Stimulated activated naive CD8-positive, alpha-beta T cell treated with anti-CD3 and anti-CD28 coated beads, Interleukin-15, amount 100 ng/mL, for 72 hours (primary cell): ENCODE measurements at regions not wholly inside any gene's neighbourhood (a gene's known extent, or its start where the extent isn't known, plus 50 kb on each side); places are given as distances from the start of the nearest gene placed in this dataset.

Experiments
- ATAC-seq: fragments of 150-1000 bp; cut with Tn5 transposase; 2 replicates; pipeline ENCODE4 v1.10.0; 2021; ENCODE audit warnings: mild to moderate bottlenecking, moderate library complexity
- DNase-seq, 2 donors: peaks; one replicate each; pipeline ENCODE4 v3.0.0; 2021 to 2022
- H3K27ac Mint-ChIP-seq, 2 donors: one replicate each; pipeline ENCODE4 v1.8.0; 2022; ENCODE audit warnings: mild to moderate bottlenecking in 2 of 2, mixed read lengths in 2 of 2, moderate library complexity in 2 of 2
- H3K27me3 Mint-ChIP-seq: one replicate; pipeline ENCODE4 v1.8.0; 2022; ENCODE audit warnings: mixed read lengths
- H3K4me1 Mint-ChIP-seq: one replicate; pipeline ENCODE4 v1.8.0; 2022; ENCODE audit warnings: mild to moderate bottlenecking, mixed read lengths
- H3K4me3 Mint-ChIP-seq, 2 donors: one replicate each; pipeline ENCODE4 v1.8.0; 2022; ENCODE audit warnings: mild to moderate bottlenecking in 2 of 2, mixed read lengths in 2 of 2, moderate library complexity in 1 of 2
- H3K9me3 Mint-ChIP-seq, 2 donors: one replicate each; pipeline ENCODE4 v1.8.0; 2022; ENCODE audit warnings: mixed read lengths in 2 of 2

DNA sequence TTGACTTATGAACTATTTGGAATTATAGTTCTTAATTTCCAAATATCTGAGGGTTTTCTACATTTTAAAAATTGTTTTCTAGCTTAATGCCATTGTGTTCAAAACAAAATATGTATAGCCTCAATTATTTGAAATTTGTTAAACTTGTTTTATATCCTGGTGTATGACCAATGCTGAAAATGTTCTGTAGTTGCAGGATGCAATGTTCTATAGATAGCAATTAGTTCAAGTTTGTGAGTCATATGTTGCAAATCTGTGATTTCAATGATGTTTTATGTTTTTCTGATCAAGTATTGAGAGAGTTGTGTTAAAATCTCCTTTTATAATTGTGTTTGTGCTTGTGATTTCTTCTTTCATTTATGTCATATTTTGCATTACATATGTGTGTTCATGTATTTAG lies 517.5 kb downstream of the ADGRL2 start:
- Mint-ChIP-seq H3K27me3 (no peaks in the 10 kb centered on the region), H3K9me3 (no peaks in the 10 kb centered on the region), H3K27ac (no peak overlapping the region), H3K4me1 (no peaks in the 10 kb centered on the region), H3K4me3 (no peak overlapping the region)
- DNase-seq = no peak
- no peak for ATAC-seq

DNA sequence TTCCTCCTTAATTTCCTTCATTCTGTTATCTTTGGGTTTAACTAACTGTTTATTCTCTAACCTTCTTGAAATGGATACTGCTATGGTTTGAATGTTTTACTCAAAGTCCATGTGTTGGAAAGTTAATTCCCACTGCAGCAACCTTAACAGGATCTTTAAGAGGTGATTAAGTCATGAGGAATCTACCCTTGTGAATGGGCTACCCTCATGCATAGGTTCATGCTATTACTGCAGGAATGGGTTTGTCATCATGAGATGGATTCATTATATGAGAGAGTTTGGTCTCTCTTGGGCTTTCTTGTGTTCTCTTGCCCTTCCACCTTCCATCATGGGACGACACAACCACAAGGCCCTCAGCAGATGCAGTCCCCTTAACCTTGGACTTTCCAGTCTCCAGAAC lies 516.9 kb downstream of the ADGRL2 start:
- no peaks in the 10 kb centered on the region for H3K9me3 Mint-ChIP-seq
- no peak overlapping the region for H3K27ac Mint-ChIP-seq
- DNase-seq (no peak), ATAC-seq (no peak)
- no peaks in the 10 kb centered on the region for H3K4me1 Mint-ChIP-seq
- no peaks in the 10 kb centered on the region for H3K27me3 Mint-ChIP-seq
- no peak overlapping the region for H3K4me3 Mint-ChIP-seq

DNA sequence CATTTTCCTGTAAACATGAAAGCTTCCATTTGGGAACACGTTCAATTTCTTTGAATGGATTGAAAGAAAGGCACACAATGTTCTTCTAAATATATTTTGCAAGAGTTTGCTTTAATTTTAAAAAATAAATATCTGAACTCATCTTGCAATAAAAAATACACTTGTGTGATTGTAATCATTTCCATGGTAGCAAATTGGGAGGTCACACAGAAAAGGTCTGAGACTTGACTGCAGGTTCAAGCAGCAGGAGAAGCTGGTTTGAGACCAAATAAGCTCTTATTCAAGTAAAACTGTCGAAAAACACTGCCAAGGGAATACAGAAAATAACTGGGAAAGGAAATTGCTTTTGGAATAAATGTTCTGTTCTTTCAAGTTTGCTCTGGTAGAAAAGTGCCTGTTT lies 498.9 kb downstream of the ADGRL2 start:
- no peak for ATAC-seq
- Mint-ChIP-seq H3K4me1 (no peaks in the 10 kb centered on the region), H3K27me3 (no peaks in the 10 kb centered on the region), H3K9me3 (no peaks in the 10 kb centered on the region), H3K4me3 (no peak overlapping the region), H3K27ac (no peak overlapping the region)
- DNase-seq = no peak

DNA sequence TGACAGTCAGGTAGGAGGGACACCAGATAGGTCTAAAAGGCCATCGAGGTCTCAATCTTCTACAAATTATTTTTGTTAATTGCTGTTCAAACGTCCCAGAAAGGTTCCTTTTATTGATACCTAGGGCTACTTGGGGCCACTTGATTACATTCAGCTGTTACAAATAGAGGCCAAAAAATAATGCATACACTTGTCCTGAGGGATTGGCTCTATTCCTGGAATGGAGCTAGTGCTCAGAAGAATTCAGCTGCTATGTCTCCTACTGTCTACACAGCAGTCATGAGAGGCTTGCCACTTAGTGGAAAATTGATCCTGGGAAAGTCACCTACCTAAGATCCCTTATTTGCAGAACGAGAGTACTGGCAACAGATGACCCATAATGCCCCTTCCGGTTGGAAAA lies 498.3 kb downstream of the ADGRL2 start:
- ATAC-seq (no peak), DNase-seq (no peak)
- Mint-ChIP-seq H3K4me3 (no peak overlapping the region), H3K9me3 (no peaks in the 10 kb centered on the region), H3K27me3 (no peaks in the 10 kb centered on the region), H3K4me1 (no peaks in the 10 kb centered on the region), H3K27ac (no peak overlapping the region)

DNA sequence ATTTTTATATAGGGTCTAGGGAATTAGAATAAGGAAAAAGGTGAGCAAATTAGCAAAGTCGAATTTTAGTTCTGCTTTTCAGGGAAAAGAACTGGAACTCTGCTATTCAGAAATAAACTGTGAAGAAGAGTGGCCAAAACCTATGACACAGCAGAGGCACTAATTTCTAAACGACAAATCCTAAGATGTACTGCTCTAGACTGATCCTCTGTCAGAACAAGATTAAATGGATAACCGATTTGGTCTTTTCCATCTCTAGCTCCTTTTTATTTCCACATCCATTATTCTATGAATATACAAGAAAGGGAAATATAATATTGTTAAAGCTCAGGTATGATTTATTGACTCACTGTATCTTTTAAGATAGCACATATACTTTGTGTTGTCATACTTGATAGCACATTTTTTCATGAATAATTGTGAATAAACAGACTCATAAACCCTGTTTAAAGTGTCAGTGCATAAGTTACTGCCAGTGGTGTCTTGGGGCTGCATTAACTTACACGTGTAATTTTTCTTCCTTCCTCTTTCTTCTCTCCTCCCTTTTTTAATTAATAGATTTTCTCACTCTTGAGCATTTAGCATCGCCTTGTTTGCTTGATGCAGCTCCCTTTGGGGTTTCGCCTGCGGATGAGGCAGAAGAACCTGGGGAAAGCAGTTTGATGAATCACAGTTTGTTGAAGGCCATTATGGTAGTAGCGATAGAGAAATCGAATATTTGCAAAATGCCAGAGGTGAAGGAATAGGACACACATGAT lies 496.6 kb downstream of the ADGRL2 start:
- ATAC-seq (no peak), DNase-seq (no peak)
- Mint-ChIP-seq H3K4me3 (no peak overlapping the region), H3K4me1 (no peaks in the 10 kb centered on the region), H3K9me3 (no peaks in the 10 kb centered on the region), H3K27ac (no peak overlapping the region), H3K27me3 (no peaks in the 10 kb centered on the region)

DNA sequence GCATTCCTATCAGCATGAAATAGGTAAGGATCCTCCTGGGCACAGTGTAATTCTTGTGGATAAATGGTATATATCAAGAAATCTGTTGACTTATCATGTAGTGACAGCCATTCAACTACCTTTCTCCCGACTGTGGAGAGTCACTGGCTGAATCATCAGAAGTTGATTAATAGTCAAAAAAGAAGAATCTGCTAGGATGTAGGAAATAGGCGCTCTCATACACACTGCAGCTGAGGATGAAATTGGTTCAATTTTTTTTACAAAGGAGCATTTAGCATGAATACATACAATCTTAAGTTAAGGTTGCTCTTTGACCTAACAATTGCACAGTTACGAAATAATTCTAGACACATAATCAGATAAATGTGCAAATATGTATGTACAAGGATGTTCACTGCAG lies 486.8 kb downstream of the ADGRL2 start:
- Mint-ChIP-seq H3K9me3 (peaks cover 0 to 4% of the 10 kb centered on the region in 2 donors), H3K27me3 (no peaks in the 10 kb centered on the region), H3K27ac (no peak overlapping the region), H3K4me1 (no peaks in the 10 kb centered on the region), H3K4me3 (no peak overlapping the region)
- ATAC-seq = no peak
- DNase-seq = no peak

DNA sequence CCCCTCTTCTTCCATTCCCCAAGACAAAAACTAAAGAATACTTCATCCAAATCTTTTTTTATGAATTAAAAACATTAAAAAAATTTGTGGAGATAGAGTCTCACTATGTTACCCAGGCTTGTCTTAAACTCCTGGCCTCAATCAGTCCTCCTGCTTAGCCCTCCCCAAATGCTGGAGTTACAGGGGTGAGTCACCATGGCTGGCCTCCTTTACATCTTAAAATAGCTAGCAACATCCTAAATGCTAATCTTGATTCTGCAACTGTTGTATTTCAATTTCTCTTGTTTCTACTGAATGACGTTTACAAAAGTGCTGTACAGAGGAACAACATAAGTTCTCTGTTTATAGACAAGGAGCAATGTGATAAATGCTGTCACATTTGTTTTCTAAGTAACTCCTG lies 483.5 kb downstream of the ADGRL2 start:
- H3K4me1 Mint-ChIP-seq = no peaks in the 10 kb centered on the region
- H3K4me3 Mint-ChIP-seq = no peak overlapping the region
- peaks cover 0 to 4% of the 10 kb centered on the region in 2 donors for H3K9me3 Mint-ChIP-seq
- no peak overlapping the region for H3K27ac Mint-ChIP-seq
- no peaks in the 10 kb centered on the region for H3K27me3 Mint-ChIP-seq
- ATAC-seq (no peak), DNase-seq (no peak)

DNA sequence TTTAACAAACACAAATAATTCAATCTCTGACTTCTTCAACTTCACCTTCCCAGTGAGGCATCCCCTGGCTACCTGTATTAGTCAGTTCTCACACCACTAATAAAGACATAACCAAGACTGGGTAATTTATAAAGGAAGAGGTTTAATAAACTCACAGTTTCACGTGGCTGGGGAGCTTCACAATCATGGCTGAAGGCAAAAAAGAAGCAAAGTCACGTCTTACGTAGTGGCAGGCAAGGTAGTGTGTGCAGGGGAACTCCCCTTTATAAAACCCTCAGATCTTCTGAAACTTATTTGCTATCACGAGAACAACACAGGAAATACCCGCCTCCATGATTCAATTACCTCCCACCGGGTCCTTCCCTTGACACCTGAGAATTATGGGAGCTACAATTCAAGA lies 478.5 kb downstream of the ADGRL2 start:
- Mint-ChIP-seq H3K4me3 (no peak overlapping the region), H3K27ac (no peak overlapping the region), H3K27me3 (no peaks in the 10 kb centered on the region), H3K4me1 (no peaks in the 10 kb centered on the region), H3K9me3 (peaks cover 0 to 4% of the 10 kb centered on the region in 2 donors)
- DNase-seq (no peak), ATAC-seq (no peak)

DNA sequence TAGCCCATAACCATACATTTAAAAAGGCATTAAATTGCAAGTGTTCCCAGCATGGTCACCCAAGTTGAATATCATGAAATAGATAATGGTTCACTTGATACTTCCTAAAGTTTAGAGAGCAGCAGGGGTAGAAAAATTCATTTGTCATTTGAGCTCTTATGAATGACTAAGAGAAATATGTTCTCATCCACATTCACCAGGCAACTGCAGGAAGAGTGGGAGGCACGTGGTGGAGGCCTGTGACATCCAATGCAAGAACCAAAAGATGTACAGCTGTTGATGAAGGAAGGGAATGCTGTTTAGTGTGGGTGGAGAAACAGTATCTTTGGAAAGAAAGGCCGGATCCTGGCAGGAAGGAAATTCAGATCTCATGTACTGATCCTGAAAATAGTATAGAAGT lies 473.1 kb downstream of the ADGRL2 start:
- Mint-ChIP-seq H3K4me3 (no peak overlapping the region), H3K4me1 (no peaks in the 10 kb centered on the region), H3K27ac (no peak overlapping the region), H3K27me3 (no peaks in the 10 kb centered on the region), H3K9me3 (peaks cover 0 to 7% of the 10 kb centered on the region in 2 donors)
- no peak for ATAC-seq
- DNase-seq = no peak

DNA sequence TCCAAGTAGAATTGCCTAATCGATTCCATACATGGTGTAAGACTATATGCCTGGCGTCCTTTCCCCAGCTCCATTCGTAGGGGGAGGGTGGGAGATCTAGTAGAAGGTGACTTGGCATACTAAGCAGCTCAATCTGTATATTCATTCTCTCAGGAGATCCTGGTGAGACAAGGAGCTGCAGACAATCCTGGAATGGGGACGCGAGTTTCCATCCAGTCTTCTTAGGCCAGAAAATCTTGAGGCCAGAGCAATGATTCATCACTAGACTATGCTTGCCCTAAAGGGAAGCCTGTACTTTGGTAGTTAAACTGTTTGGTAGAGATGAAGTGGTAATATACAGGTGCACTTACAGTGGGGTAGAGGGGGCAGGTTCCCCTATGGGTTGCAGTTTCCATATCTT lies 468.7 kb downstream of the ADGRL2 start:
- no peaks in the 10 kb centered on the region for H3K4me1 Mint-ChIP-seq
- H3K4me3 Mint-ChIP-seq = no peak overlapping the region
- ATAC-seq (no peak), DNase-seq (no peak)
- H3K9me3 Mint-ChIP-seq = peaks cover 0 to 11% of the 10 kb centered on the region in 2 donors
- H3K27me3 Mint-ChIP-seq = no peaks in the 10 kb centered on the region
- H3K27ac Mint-ChIP-seq = no peak overlapping the region

DNA sequence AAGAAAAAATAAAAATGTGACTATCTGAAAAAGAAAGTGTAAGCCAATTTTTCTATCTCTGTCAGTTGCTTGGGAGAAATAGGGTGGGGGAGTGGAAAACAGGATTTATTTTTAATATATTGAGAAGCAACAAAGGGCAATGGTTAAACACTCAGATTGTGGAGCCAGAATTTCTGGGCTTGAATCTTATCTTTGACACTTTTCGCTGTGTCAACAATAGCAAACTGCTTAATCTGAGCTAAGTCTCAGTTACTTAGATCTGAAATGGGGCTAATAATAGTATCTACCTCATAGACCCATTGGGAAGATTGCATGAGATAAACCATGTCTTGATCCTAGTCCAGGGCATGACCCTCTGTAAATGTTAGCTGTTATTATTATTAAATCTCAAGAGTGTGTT lies 468.1 kb downstream of the ADGRL2 start:
- H3K27ac Mint-ChIP-seq = no peak overlapping the region
- no peaks in the 10 kb centered on the region for H3K4me1 Mint-ChIP-seq
- no peaks in the 10 kb centered on the region for H3K27me3 Mint-ChIP-seq
- peaks cover 0 to 11% of the 10 kb centered on the region in 2 donors for H3K9me3 Mint-ChIP-seq
- H3K4me3 Mint-ChIP-seq = no peak overlapping the region
- DNase-seq (no peak), ATAC-seq (no peak)

DNA sequence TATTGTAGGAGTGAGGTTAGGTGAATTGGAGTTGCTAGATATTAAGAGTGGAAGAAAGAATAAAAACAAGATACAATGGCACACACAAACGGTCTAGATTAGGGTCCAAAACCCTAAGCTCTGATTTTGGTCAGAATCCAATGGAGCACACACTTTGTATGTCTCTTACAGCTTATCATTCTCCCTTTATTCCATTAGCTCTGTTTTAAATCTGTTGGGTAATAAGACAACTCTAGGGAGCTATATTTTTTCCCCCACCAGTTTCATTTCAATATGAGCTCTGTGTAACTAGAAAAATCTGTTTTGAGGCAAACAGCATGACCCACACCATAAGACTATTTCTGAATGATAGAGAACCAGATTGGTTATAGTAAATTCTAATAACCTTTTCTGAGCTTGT lies 465.6 kb downstream of the ADGRL2 start:
- H3K27me3 Mint-ChIP-seq = no peaks in the 10 kb centered on the region
- H3K27ac Mint-ChIP-seq = no peak overlapping the region
- no peaks in the 10 kb centered on the region for H3K4me1 Mint-ChIP-seq
- DNase-seq (no peak), ATAC-seq (no peak)
- no peak overlapping the region for H3K4me3 Mint-ChIP-seq
- H3K9me3 Mint-ChIP-seq = peaks cover 0 to 11% of the 10 kb centered on the region in 2 donors

DNA sequence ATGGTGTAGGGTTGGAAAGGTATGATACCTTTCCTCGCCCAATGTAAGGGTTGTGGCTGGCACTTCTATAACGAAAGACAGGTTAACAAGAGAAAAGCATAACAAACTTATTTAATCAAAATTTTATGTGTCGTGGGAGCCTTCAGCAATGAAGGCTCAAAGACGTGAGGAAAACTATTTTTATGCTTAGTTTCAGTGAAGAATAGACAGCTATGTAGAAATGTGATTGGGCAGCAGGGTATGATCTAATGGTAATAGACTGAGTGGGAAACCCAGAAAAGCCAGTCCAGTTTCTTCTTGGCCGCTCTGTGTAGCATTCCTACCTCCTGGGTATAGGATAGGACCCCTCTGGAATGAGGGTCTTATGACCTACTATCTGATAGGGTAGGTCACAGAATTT lies 464.7 kb downstream of the ADGRL2 start:
- H3K27me3 Mint-ChIP-seq = no peaks in the 10 kb centered on the region
- no peaks in the 10 kb centered on the region for H3K4me1 Mint-ChIP-seq
- no peak for DNase-seq
- H3K27ac Mint-ChIP-seq = no peak overlapping the region
- peaks cover 0 to 10% of the 10 kb centered on the region in 2 donors for H3K9me3 Mint-ChIP-seq
- no peak for ATAC-seq
- no peak overlapping the region for H3K4me3 Mint-ChIP-seq

DNA sequence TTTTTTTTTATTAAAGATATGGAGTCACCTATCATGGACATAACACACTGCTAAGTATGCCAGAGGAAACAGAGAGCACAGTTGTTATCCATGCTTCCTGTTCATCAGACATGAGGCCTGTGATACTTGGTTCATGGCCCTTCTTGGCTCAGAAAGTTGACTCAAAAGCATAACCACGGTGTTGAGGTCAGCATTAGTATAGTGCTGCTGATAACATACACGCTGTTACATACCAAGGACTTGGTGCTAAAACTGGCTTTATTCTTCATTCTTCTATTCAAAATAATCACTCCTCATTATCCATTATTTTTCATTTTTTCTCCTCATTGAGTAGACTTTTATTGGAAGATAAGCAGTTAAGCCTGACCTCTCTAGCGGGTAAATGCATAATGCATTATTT lies 464.1 kb downstream of the ADGRL2 start:
- no peaks in the 10 kb centered on the region for H3K4me1 Mint-ChIP-seq
- ATAC-seq (no peak), DNase-seq (no peak)
- H3K27ac Mint-ChIP-seq = no peak overlapping the region
- H3K4me3 Mint-ChIP-seq = no peak overlapping the region
- H3K9me3 Mint-ChIP-seq = peaks cover 0 to 5% of the 10 kb centered on the region in 2 donors
- H3K27me3 Mint-ChIP-seq = no peaks in the 10 kb centered on the region

DNA sequence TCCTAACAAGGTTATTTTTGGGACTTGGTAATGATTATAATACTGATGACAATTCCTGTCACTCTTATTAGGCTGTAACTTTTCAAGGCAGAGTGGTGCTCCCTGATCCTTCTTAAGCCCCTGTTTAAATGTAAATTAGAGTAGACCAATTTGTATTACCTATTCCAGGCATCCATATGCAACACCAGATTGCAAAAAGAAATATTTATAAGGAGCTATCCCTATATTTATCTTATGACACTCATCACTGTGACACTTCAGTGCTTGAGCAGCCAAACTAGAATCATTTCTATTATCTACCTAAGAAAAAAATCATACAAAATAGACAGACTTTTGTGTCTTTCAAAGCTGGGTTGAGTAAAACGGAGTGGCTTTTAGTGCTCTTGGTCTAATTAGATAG lies 462.7 kb downstream of the ADGRL2 start:
- H3K9me3 Mint-ChIP-seq = peaks cover 0 to 5% of the 10 kb centered on the region in 2 donors
- no peak overlapping the region for H3K27ac Mint-ChIP-seq
- H3K4me1 Mint-ChIP-seq = no peaks in the 10 kb centered on the region
- DNase-seq = no peak
- H3K27me3 Mint-ChIP-seq = no peaks in the 10 kb centered on the region
- no peak overlapping the region for H3K4me3 Mint-ChIP-seq
- ATAC-seq = no peak

DNA sequence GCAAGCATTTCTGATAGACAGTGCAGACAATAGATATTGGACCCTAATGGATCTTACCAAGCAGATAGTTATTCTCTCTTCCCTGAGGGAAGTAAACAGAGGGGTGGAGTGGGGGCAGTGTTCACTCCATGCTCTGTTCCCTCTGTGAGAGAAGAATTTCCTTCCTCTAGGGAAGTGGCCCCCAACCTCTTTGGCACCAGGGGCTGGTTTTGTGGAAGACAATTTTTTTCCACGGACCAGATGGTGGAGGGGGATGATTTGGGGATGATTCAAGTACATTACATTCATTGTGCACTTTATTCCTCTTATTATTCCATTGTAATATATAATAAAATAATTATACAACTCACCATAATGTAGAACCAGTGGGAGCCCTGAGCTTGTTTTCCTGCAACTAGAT lies 459.9 kb downstream of the ADGRL2 start:
- DNase-seq = no peak
- H3K4me3 Mint-ChIP-seq = no peak overlapping the region
- H3K9me3 Mint-ChIP-seq = peaks cover 0 to 5% of the 10 kb centered on the region in 2 donors
- H3K27me3 Mint-ChIP-seq = no peaks in the 10 kb centered on the region
- no peak for ATAC-seq
- no peaks in the 10 kb centered on the region for H3K4me1 Mint-ChIP-seq
- peak overlapping the region in 1 of 2 donors; percentile 17 for H3K27ac Mint-ChIP-seq

DNA sequence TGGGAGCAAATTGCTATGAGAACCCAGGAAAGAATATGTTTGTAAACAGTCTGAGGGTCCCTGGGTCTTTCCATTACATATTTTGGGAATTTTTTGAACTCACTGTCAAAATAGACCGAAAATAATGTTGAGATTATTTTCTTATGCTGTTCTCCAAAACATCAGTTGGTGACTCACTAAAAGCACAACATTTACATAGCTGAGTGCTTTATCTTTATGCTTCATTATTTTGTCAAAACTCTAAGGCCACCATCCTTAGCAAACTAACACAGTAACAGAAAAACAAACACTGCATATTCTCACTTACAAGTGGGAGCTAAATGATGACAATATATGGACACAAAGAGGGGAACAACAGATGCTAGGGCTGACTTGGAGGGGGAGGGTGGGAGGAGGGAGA lies 459.3 kb downstream of the ADGRL2 start:
- no peak overlapping the region for H3K4me3 Mint-ChIP-seq
- no peaks in the 10 kb centered on the region for H3K4me1 Mint-ChIP-seq
- peaks cover 0 to 5% of the 10 kb centered on the region in 2 donors for H3K9me3 Mint-ChIP-seq
- H3K27me3 Mint-ChIP-seq = no peaks in the 10 kb centered on the region
- H3K27ac Mint-ChIP-seq = no peak overlapping the region
- no peak for DNase-seq
- no peak for ATAC-seq
